Activated CD4-positive, CD25-positive, alpha-beta regulatory T cell treated with anti-CD3 and anti-CD28 coated beads, Interleukin-2, amount 50 U/mL, for 72 hours (primary cell): ENCODE measurements at regions not wholly inside any gene's neighbourhood (a gene's known extent, or its start where the extent isn't known, plus 50 kb on each side); places are given as distances from the start of the nearest gene placed in this dataset.
"Not testable (repeated sequence)": the region's sequence is repeated elsewhere in the genome, so short reads cannot be mapped to it uniquely, and the experiment has no call there.

Experiments
- DNase-seq: peaks from one replicate; pipeline ENCODE4 v3.0.0; 2021

GRCh38 chr2:2649109-2650072 is 318.3 kb upstream of the MYT1L start:
- no peak for DNase-seq

GRCh38 chr2:2648094-2648493 is 317.0 kb upstream of the MYT1L start:
- no peak for DNase-seq

- DNase-seq, result no peak
These were observed 316.1 kb upstream of the MYT1L start for GRCh38 chr2:2647141-2647541.

GRCh38 chr2:2646433-2647051 is 315.5 kb upstream of the MYT1L start:
- DNase-seq, result no peak

- no peak for DNase-seq
These were observed 314.2 kb upstream of the MYT1L start for GRCh38 chr2:2645162-2645855.

GRCh38 chr2:2644751-2645150 is 313.7 kb upstream of the MYT1L start:
- DNase-seq, result not testable (repeated sequence)

GRCh38 chr2:2644040-2644439 is 313.0 kb upstream of the MYT1L start:
- DNase-seq, result no peak

- no peak for DNase-seq
These were observed 312.1 kb upstream of the MYT1L start for GRCh38 chr2:2642906-2643890.

GRCh38 chr2:2641541-2642410 is 310.7 kb upstream of the MYT1L start:
- DNase-seq, result no peak

- DNase-seq, result no peak
These were observed 309.7 kb upstream of the MYT1L start for GRCh38 chr2:2640818-2641217.

- DNase-seq, result no peak
These were observed 309.3 kb upstream of the MYT1L start for GRCh38 chr2:2640371-2640770.

GRCh38 chr2:2639251-2640139 is 308.4 kb upstream of the MYT1L start:
- no peak for DNase-seq

GRCh38 chr2:2638547-2639220 is 307.6 kb upstream of the MYT1L start:
- DNase-seq, result no peak

- DNase-seq, result no peak
These were observed 305.7 kb upstream of the MYT1L start for GRCh38 chr2:2636813-2637212.

- no peak for DNase-seq
These were observed 304.0 kb upstream of the MYT1L start for GRCh38 chr2:2635025-2635528.

GRCh38 chr2:2633017-2633416 is 301.9 kb upstream of the MYT1L start:
- DNase-seq, result no peak

GRCh38 chr2:2623939-2624338 is 292.9 kb upstream of the MYT1L start:
- DNase-seq, result no peak

- DNase-seq, result no peak
These were observed 290.8 kb upstream of the MYT1L start for GRCh38 chr2:2621855-2622254.

GRCh38 chr2:2620604-2621003 is 289.5 kb upstream of the MYT1L start:
- DNase-seq, result no peak

- no peak for DNase-seq
These were observed 288.9 kb upstream of the MYT1L start for GRCh38 chr2:2619995-2620394.
